Thyroid gland (tissue), 4 donors: ENCODE measurements at regions not wholly inside any gene's neighbourhood (a gene's known extent, or its start where the extent isn't known, plus 50 kb on each side); places are given as distances from the start of the nearest gene placed in this dataset.

Experiments used
- DNase-seq, 2 donors: peaks; one replicate each; pipeline ENCODE4 v3.0.0-alpha.2; 2019
- H3K27ac ChIP-seq, 3 donors: fragments of 200-600 bp; sonication (generic); 1 replicate in 2 of 3; 2 replicates in 1 of 3; pipeline ENCODE4 v1.5.1; 2016 to 2019; ENCODE audit warnings: mild to moderate bottlenecking in 1 of 3, moderate library complexity in 1 of 3
- H3K27me3 ChIP-seq: fragments of 200-600 bp; sonication (generic); one replicate; pipeline ENCODE4 v1.5.1; 2019
- H3K36me3 ChIP-seq, 2 donors: fragments of 200-600 bp; sonication (generic); one replicate each; pipeline ENCODE4 v1.5.1; 2016 to 2019
- H3K4me1 ChIP-seq, 2 donors: fragments of 200-600 bp; sonication (generic); one replicate each; pipeline ENCODE4 v1.5.1; 2017 to 2019
- H3K4me3 ChIP-seq, 3 donors: fragments of 200-600 bp; sonication (generic); replicated peaks in 1 of 3; 1 replicate in 2 of 3; 2 replicates in 1 of 3; pipeline ENCODE4 v1.5.1; 2016; ENCODE audit warnings: mild to moderate bottlenecking in 1 of 3
- H3K9me3 ChIP-seq: fragments of 200-600 bp; sonication (generic); one replicate; pipeline ENCODE4 v1.5.1; 2017
- CTCF ChIP-seq, 6 experiments: fragments of 200-600 bp in 3 of 6; fragments of 450-650 bp in 3 of 6; sonication (generic) in 3 of 6; IDR thresholded peaks; one replicate each; pipeline ENCODE4 v1.5.1; 2016 to 2019; ENCODE audit warnings: antibody characterized with exemption in 6 of 6, mild to moderate bottlenecking in 2 of 6, inconsistent platforms in 1 of 6, moderate library complexity in 1 of 6
- POLR2A ChIP-seq, 2 donors: fragments of 450-650 bp; IDR thresholded peaks; one replicate each; pipeline ENCODE4 v1.6.1; 2017; ENCODE audit warnings: antibody characterized with exemption in 2 of 2, mild to moderate bottlenecking in 2 of 2, moderate library complexity in 1 of 2
- WGBS, 2 donors: methylation state at CpG; one replicate each; pipeline ENCODE4 v1.1.5; 2017; 5-methylcytosine and 5-hydroxymethylcytosine counted together
- intact Hi-C: fragments of 100-400 bp; cut with DNase I; formaldehyde crosslinking; loops from one replicate; pipeline ENCODE4 v1.15.1; 2023

GRCh38 chr3:73270839-73271483 is 209.5 kb downstream of the EBLN2 start:
- no peaks in the 10 kb centered on the region for H3K9me3 ChIP-seq
- no peak overlapping the region for H3K4me3 ChIP-seq
- H3K27me3 ChIP-seq = no peaks in the 10 kb centered on the region
- H3K4me1 ChIP-seq = no peaks in the 10 kb centered on the region
- whole genome bisulfite sequencing, 2 donors = 67 to 82% methylated on average over 2 of the region's 2 CpGs
- H3K27ac ChIP-seq = no peak overlapping the region
- DNase-seq = no peak
- no peaks in the 10 kb centered on the region for H3K36me3 ChIP-seq
- intact Hi-C loops = no loop called here
- no peak for TF ChIP-seq CTCF (IDR thresholded peaks at IDR 0.05)
- no peak for TF ChIP-seq POLR2A (IDR thresholded peaks at IDR 0.05)

- no peak for DNase-seq
- Histone ChIP-seq H3K27ac (no peak overlapping the region), H3K9me3 (no peaks in the 10 kb centered on the region), H3K4me3 (no peak overlapping the region), H3K4me1 (no peaks in the 10 kb centered on the region), H3K36me3 (no peaks in the 10 kb centered on the region), H3K27me3 (no peaks in the 10 kb centered on the region)
- TF ChIP-seq POLR2A (IDR thresholded peaks at IDR 0.05) = no peak
- TF ChIP-seq CTCF (IDR thresholded peaks at IDR 0.05) = no peak
- intact Hi-C loops = no loop called here
- 80 to 84% methylated on average over 4 of the region's 4 CpGs for WGBS, 2 donors
These were observed 211.9 kb downstream of the EBLN2 start for GRCh38 chr3:73273341-73273740.

- intact Hi-C loops = no loop called here
- Histone ChIP-seq H3K9me3 (no peaks in the 10 kb centered on the region), H3K27ac (no peak overlapping the region), H3K36me3 (no peaks in the 10 kb centered on the region), H3K27me3 (no peaks in the 10 kb centered on the region), H3K4me3 (no peak overlapping the region), H3K4me1 (no peaks in the 10 kb centered on the region)
- TF ChIP-seq POLR2A (IDR thresholded peaks at IDR 0.05) (no peak), CTCF (IDR thresholded peaks at IDR 0.05) (no peak)
- 71 to 74% methylated on average over 6 of the region's 6 CpGs for WGBS, 2 donors
- no peak for DNase-seq
These were observed 219.3 kb downstream of the EBLN2 start for GRCh38 chr3:73280746-73281145.

DNA sequence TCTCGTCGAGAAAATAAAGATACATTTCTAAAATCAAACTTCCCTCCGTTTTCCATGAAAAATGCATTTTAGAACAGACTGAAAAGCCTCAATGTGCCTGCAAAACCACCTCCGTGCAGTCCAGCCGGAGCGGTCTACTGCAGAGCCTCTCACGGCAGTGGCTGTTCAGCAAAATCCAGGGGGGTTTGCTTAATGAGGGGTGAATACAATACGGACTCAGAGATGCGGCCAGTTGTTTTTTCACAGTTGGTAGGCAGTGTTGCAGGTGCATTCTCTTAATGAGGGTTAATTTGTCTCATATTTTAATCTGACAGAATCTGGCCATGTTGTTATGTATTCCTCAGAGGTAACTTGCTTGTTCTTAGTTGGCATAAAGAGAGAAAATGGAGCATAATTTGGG is 223.0 kb downstream of the EBLN2 start:
- no peaks in the 10 kb centered on the region for H3K4me1 ChIP-seq
- TF ChIP-seq POLR2A (IDR thresholded peaks at IDR 0.05) = no peak
- no peak overlapping the region for H3K4me3 ChIP-seq
- H3K27ac ChIP-seq = no peak overlapping the region
- intact Hi-C loops = no loop called here
- WGBS, 2 donors = 64 to 71% methylated on average over 9 of the region's 9 CpGs
- H3K9me3 ChIP-seq = no peaks in the 10 kb centered on the region
- H3K36me3 ChIP-seq = no peaks in the 10 kb centered on the region
- H3K27me3 ChIP-seq = no peaks in the 10 kb centered on the region
- no peak for DNase-seq

GRCh38 chr3:73291541-73291940 is 230.1 kb downstream of the EBLN2 start:
- Histone ChIP-seq H3K36me3 (no peaks in the 10 kb centered on the region), H3K27me3 (no peaks in the 10 kb centered on the region), H3K9me3 (no peaks in the 10 kb centered on the region), H3K4me1 (no peaks in the 10 kb centered on the region), H3K4me3 (no peak overlapping the region), H3K27ac (no peak overlapping the region)
- WGBS, 2 donors = 75 to 76% methylated on average over 7 of the region's 7 CpGs
- DNase-seq = no peak
- intact Hi-C loops = no loop called here
- TF ChIP-seq CTCF (IDR thresholded peaks at IDR 0.05) (no peak), POLR2A (IDR thresholded peaks at IDR 0.05) (no peak)
